ENCODE measurements at regions not wholly inside any gene's neighbourhood (a gene's known extent, or its start where the extent isn't known, plus 50 kb on each side); places are given as distances from the start of the nearest gene placed in this dataset.
"Not testable (repeated sequence)": the region's sequence is repeated elsewhere in the genome, so short reads cannot be mapped to it uniquely, and the experiment has no call there.

GRCh38 chr9:93748827-93749226 is 172.4 kb downstream of the PHF2 start:
- not testable (repeated sequence) for DNase-seq (ENCODE audit: extremely low read depth, low read depth)

DNA sequence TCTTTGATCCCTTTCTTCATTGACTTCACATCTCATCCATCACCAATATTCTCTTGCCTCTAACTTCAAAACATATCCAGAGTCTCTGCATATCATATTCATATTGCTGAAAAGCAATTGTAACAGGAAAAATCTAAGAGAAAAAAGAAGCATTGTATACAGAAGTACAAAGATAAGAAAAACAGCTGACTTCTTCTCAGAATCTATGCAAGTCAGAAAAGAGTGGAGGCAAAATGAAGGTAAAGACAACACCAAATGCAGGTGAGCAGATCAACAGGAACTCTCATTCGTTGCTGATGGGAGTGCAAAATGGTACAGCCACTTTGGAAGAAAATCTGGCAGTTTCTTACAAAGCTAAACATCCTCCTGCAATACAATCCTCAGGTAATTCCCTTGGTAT is 155.6 kb downstream of the PHF2 start:
- DNase-seq (ENCODE audit: extremely low read depth, low read depth), result no peak

DNA sequence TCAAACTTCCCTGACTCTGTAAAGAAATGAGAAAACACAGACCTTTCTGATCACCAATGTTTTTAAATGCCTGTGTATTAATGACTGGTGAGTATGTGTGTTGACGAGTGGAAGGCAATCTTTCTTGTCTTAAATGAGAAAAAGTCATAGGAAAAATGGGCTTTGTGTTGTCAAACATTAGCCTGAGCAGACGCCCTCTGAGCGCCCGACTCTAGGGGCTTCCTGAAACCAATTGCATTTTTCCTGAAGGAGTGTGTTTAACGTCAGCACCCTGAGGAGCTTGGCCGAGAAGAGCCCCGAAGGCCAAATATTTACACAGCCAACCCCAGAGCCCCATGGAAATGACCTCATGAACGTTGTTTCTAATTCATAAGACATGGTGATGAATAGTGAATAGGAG is 154.3 kb downstream of the PHF2 start:
- no peak for DNase-seq (ENCODE audit: extremely low read depth, low read depth)

GRCh38 chr9:93730217-93730616 is 153.8 kb downstream of the PHF2 start:
- DNase-seq (ENCODE audit: extremely low read depth, low read depth), result no peak

Small RNA genes lying in the stretch of these regions (small RNA-seq; reads per million reads assigned to genes)
- 0 reads per million in 2 experiments for gene MIR4291
